Left renal cortex interstitium (tissue), 4 donors: ENCODE measurements at regions not wholly inside any gene's neighbourhood (a gene's known extent, or its start where the extent isn't known, plus 50 kb on each side); places are given as distances from the start of the nearest gene placed in this dataset.

Experiments
- DNase-seq, 4 donors: peaks; one replicate each; pipeline ENCODE4 v3.0.0-alpha.2; 2013; ENCODE audit warnings: low read depth in 4 of 4, low spot score in 2 of 4, missing footprints in 1 of 4

DNA sequence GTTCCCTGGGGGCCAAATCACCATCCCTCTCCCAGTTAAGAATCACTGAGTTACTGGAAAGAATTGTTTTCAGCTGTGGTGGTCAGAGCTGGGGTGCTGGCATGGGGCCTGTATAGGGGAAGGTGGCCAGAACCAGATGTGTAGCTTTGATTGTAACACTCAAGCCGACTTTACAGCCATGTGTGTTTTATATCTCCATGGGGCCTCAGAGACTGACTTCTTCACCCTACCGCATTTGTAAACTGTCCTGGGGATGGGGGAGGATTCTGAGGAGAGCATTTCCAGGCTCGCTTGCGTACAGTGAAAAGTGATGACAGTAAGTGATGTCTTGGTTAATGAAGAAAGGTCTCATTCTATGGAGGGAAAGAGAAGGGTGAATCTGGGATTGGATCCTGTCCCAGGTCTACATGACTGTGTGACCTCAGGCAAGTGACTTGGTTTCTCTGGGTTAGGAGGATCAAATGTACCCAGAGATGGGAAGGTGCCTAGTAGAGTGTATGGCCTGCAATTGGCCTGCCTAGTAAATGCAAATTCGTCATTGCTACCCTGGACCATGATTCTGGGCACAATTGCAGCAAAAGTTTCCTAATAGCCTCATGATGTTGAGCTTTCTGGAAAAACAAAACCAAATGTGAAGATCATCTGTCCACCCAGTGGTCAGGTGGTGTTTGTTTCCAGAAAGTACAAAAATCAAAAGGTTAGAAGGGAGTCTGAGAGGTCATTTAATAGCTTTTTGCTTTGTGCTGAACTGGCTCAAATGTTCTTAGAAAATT, 49.7 kb upstream of the RCC2 start:
- peak in 2 of 4 donors; percentile 31 to 45 for DNase-seq
